GM23248 (cell line): ENCODE measurements at regions not wholly inside any gene's neighbourhood (a gene's known extent, or its start where the extent isn't known, plus 50 kb on each side); places are given as distances from the start of the nearest gene placed in this dataset.
"Not testable (repeated sequence)": the region's sequence is repeated elsewhere in the genome, so short reads cannot be mapped to it uniquely, and the experiment has no call there.

ENCODE experiments used
- DNase-seq: peaks from one replicate; pipeline ENCODE4 v3.0.0-alpha.2; 2015
- H2AFZ ChIP-seq: fragments of 200-600 bp; sonication (generic); 2 replicates; pipeline ENCODE4 v1.6.1; 2016; ENCODE audit warnings: antibody characterized with exemption
- H3F3A ChIP-seq: fragments of 200-600 bp; sonication (generic); 2 replicates; pipeline ENCODE4 v1.6.1; 2016; ENCODE audit warnings: mild to moderate bottlenecking, antibody characterized with exemption, mixed run types; ENCODE audit not compliant: insufficient read depth
- H3K27ac ChIP-seq: fragments of 200-600 bp; sonication (generic); 2 replicates; pipeline ENCODE4 v1.5.1; 2016; ENCODE audit warnings: mild to moderate bottlenecking
- H3K27me3 ChIP-seq: fragments of 200-600 bp; sonication (generic); replicated peaks from 2 replicates; pipeline ENCODE4 v1.6.1; 2016; ENCODE audit warnings: mild to moderate bottlenecking; ENCODE audit not compliant: insufficient read depth
- H3K36me3 ChIP-seq: fragments of 200-600 bp; sonication (generic); 2 replicates; pipeline ENCODE4 v1.6.1; 2016; ENCODE audit warnings: low read depth, mild to moderate bottlenecking
- H3K4me1 ChIP-seq: fragments of 200-600 bp; sonication (generic); 2 replicates; pipeline ENCODE4 v1.6.1; 2016; ENCODE audit warnings: mild to moderate bottlenecking; ENCODE audit not compliant: insufficient read depth
- H3K4me2 ChIP-seq: fragments of 200-600 bp; sonication (generic); one replicate; pipeline ENCODE4 v1.6.1; 2016; ENCODE audit warnings: mild to moderate bottlenecking; ENCODE audit not compliant: unreplicated experiment
- H3K4me3 ChIP-seq: fragments of 200-600 bp; sonication (generic); 2 replicates; pipeline ENCODE4 v1.5.1; 2016; ENCODE audit warnings: mild to moderate bottlenecking
- H3K79me2 ChIP-seq: fragments of 200-600 bp; sonication (generic); 2 replicates; pipeline ENCODE4 v1.6.1; 2016; ENCODE audit warnings: mild to moderate bottlenecking; ENCODE audit not compliant: insufficient read depth
- H3K9ac ChIP-seq: fragments of 200-600 bp; sonication (generic); 2 replicates; pipeline ENCODE4 v1.6.1; 2016; ENCODE audit warnings: mild to moderate bottlenecking
- H3K9me2 ChIP-seq: fragments of 200-600 bp; sonication (generic); 2 replicates; pipeline ENCODE4 v1.6.1; 2016; ENCODE audit warnings: mixed run types, mild to moderate bottlenecking, moderate library complexity; ENCODE audit not compliant: insufficient read depth
- H3K9me3 ChIP-seq: fragments of 200-600 bp; sonication (generic); one replicate; pipeline ENCODE4 v1.6.1; 2017; ENCODE audit warnings: low read depth
- H4K20me1 ChIP-seq: fragments of 200-600 bp; sonication (generic); 2 replicates; pipeline ENCODE4 v1.6.0; 2016; ENCODE audit not compliant: insufficient read depth
- EZH2 ChIP-seq: fragments of 200-600 bp; sonication (generic); IDR thresholded peaks from 2 replicates; pipeline ENCODE4 v1.6.1; 2018; ENCODE audit warnings: antibody characterized with exemption, mild to moderate bottlenecking; ENCODE audit not compliant: insufficient read depth, poor library complexity, severe bottlenecking
- EZH2phosphoT487 ChIP-seq: fragments of 200-600 bp; sonication (generic); IDR thresholded peaks from 2 replicates; pipeline ENCODE4 v1.6.1; 2018; ENCODE audit warnings: antibody characterized with exemption, moderate library complexity, mild to moderate bottlenecking, low read depth; ENCODE audit not compliant: insufficient read depth
- WGBS, 2 experiments: methylation state at CpG; one replicate each; pipeline ENCODE4 v1.1.6; 2015 to 2017; ENCODE audit warnings: low lambda C conversion rate in 2 of 2, low coverage in 1 of 2; ENCODE audit errors: missing lambda C conversion rate in 2 of 2; 5-methylcytosine and 5-hydroxymethylcytosine counted together
- in situ Hi-C: fragments of 300-500 bp; cut with MboI; formaldehyde crosslinking; loops from 2 replicates; pipeline ENCODE4 v1.15.0; 2020

DNA sequence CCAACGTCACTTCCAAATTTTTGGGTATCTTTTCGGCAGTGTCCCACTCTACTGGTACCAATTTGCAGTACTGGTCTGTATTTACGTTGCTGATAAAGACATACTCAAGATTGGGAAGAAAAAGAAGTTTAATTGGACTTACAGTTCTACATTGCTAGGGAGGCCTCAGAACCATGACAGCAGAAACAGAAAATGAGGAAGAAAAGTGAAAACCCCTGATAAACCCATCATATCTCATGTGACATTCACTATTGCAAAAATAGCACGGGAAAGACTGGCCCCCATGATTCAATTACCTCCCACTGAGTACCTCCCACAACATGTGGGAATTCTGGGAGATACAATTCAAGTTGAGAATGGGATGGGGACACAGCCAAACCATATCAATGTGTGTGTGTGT, 364.0 kb upstream of the KCND2 start:
- Histone ChIP-seq H3K27ac (no peak overlapping the region), H3K4me3 (no peak overlapping the region), H3K79me2 (no peaks in the 10 kb centered on the region), H2AFZ (no peak overlapping the region), H3K9me3 (no peaks in the 10 kb centered on the region), H3K36me3 (no peaks in the 10 kb centered on the region), H3F3A (no peaks in the 10 kb centered on the region), H3K4me1 (no peaks in the 10 kb centered on the region), H3K27me3 (no peaks in the 10 kb centered on the region), H3K9me2 (no peaks in the 10 kb centered on the region), H4K20me1 (no peaks in the 10 kb centered on the region), H3K9ac (no peak overlapping the region), H3K4me2 (no peak overlapping the region)
- 18 to 28% methylated on average over 4 of the region's 4 CpGs for WGBS, 2 experiments
- no peak for TF ChIP-seq EZH2
- TF ChIP-seq EZH2phosphoT487 = no peak
- in situ Hi-C loops = no loop called here
- DNase-seq = no peak

DNA sequence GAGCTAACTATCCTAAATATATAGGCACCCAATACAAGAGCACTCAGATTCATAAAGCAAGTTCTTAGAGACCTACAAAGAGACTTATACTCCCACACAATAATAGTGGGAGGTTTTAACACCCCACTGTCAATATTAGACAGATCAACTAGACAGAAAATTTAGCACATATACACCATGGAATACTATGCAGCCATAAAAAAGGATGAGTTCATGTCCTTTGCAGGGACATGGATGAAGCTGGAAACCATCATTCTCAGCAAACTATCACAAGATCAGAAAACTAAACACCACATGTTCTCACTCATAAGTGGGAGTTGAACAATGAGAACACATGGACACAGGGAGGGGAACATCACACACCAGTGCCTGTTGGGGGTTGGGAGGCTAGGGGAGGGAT, 358.9 kb upstream of the KCND2 start:
- H3K9ac ChIP-seq, H3K27me3 ChIP-seq, H3K4me3 ChIP-seq, DNase-seq, H3F3A ChIP-seq, H3K79me2 ChIP-seq, H3K4me1 ChIP-seq, H3K9me3 ChIP-seq, H4K20me1 ChIP-seq, H3K4me2 ChIP-seq, H3K9me2 ChIP-seq, H3K36me3 ChIP-seq, H2AFZ ChIP-seq, in situ Hi-C loops, H3K27ac ChIP-seq: not testable (repeated sequence)

DNA sequence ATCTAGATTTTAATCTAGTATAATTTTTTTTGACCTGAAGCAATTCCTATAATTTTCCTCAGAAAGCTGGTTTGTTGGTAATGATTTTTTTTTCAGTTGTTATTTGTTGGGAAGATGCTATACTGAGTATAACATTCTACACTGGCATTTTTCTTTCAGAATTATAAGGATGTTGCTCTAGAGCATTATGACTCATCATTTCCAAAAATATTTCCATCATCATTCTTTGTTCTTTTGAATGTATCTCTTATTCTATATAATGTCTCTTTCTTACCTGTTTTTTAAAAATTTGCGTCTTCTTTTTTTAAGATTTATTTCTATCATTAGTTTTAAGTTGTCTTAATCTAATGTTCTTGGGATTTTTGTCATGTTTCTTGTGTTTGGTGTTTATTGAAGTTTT, 356.5 kb upstream of the KCND2 start:
- in situ Hi-C loops = no loop called here
- Histone ChIP-seq H3F3A (no peaks in the 10 kb centered on the region), H2AFZ (no peak overlapping the region), H3K9me2 (no peaks in the 10 kb centered on the region), H3K4me2 (no peak overlapping the region), H3K4me3 (no peak overlapping the region), H3K9ac (no peak overlapping the region), H3K9me3 (no peaks in the 10 kb centered on the region), H3K27me3 (no peaks in the 10 kb centered on the region), H3K27ac (no peak overlapping the region), H3K4me1 (no peaks in the 10 kb centered on the region), H3K79me2 (no peaks in the 10 kb centered on the region), H4K20me1 (no peaks in the 10 kb centered on the region), H3K36me3 (no peaks in the 10 kb centered on the region)
- no peak for DNase-seq
- no peak for TF ChIP-seq EZH2
- no peak for TF ChIP-seq EZH2phosphoT487
- 51 to 79% methylated on average over 1 of the region's 1 CpG for WGBS, 2 experiments

DNA sequence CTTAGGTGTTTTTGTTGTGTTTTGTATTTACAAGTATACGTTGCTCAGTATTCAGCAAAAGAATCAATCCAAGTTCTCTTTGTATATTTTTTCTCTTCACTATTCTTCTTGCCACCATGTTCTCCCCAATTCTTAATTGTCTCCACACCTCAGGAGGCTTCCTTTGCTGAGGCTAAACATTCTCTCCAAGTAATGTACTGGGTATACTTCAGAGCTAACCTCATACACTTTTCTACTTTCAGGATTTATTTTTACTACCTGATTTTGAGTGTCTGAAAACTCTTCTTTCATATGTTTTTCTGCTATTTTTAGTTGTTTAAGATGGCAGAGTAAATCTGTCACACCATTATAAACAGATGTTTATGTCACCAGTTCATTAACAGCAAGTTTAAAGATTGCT, 354.8 kb upstream of the KCND2 start:
- no peaks in the 10 kb centered on the region for H3K79me2 ChIP-seq
- H3K27ac ChIP-seq = no peak overlapping the region
- in situ Hi-C loops = no loop called here
- TF ChIP-seq EZH2phosphoT487 = no peak
- TF ChIP-seq EZH2 = no peak
- no peak overlapping the region for H3K9ac ChIP-seq
- H3F3A ChIP-seq = no peaks in the 10 kb centered on the region
- no peak for DNase-seq
- no peaks in the 10 kb centered on the region for H4K20me1 ChIP-seq
- no peaks in the 10 kb centered on the region for H3K4me1 ChIP-seq
- H3K4me2 ChIP-seq = no peak overlapping the region
- H3K4me3 ChIP-seq = no peak overlapping the region
- H3K9me2 ChIP-seq = no peaks in the 10 kb centered on the region
- H3K27me3 ChIP-seq = no peaks in the 10 kb centered on the region
- H3K36me3 ChIP-seq = no peaks in the 10 kb centered on the region
- H2AFZ ChIP-seq = no peak overlapping the region
- WGBS, 2 experiments = 41 to 47% methylated on average over 1 of the region's 1 CpG
- no peaks in the 10 kb centered on the region for H3K9me3 ChIP-seq

DNA sequence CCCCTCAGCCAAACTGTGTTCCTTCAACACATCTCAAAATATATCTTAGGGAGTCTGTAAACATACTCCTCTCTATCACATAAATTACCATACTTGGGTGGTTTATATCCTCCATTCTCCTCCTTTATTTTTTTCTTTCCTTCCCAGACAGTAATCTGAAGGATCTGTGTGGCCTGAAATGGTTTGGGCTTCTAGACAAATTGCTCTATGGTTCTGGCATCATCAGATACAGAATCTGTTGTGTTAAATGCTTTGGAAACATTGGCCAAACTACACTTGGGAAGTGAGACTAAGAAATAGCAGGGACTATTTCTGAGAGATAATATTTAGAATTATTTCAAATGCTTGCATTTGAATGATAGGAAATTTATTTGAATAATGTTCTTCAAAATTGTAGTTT, 353.0 kb upstream of the KCND2 start:
- no peak overlapping the region for H2AFZ ChIP-seq
- TF ChIP-seq EZH2 (no peak), EZH2phosphoT487 (no peak)
- no peak for DNase-seq
- no peaks in the 10 kb centered on the region for H3K4me1 ChIP-seq
- no peaks in the 10 kb centered on the region for H3F3A ChIP-seq
- no peaks in the 10 kb centered on the region for H3K79me2 ChIP-seq
- H3K4me3 ChIP-seq = no peak overlapping the region
- H3K36me3 ChIP-seq = no peaks in the 10 kb centered on the region
- H3K27me3 ChIP-seq = no peaks in the 10 kb centered on the region
- no peak overlapping the region for H3K9ac ChIP-seq
- no peaks in the 10 kb centered on the region for H3K9me3 ChIP-seq
- H3K9me2 ChIP-seq = no peaks in the 10 kb centered on the region
- H3K4me2 ChIP-seq = no peak overlapping the region
- in situ Hi-C loops = no loop called here
- no peaks in the 10 kb centered on the region for H4K20me1 ChIP-seq
- H3K27ac ChIP-seq = no peak overlapping the region
